A549 (cell line): ENCODE measurements at regions not wholly inside any gene's neighbourhood (a gene's known extent, or its start where the extent isn't known, plus 50 kb on each side); places are given as distances from the start of the nearest gene placed in this dataset.

Experiments used
- ATAC-seq, 2 experiments: fragments of 200-7000 bp in 1 of 2; fragments of >200 bp in 1 of 2; cut with Nextera tagmentation in 1 of 2; cut with Tn5 transposase in 1 of 2; 3 replicates each; pipeline versions ENCODE4 v1.8.0 to v1.9.1; 2018 to 2020; ENCODE audit warnings: mild to moderate bottlenecking in 1 of 2, moderate library complexity in 1 of 2
- CTCF ChIA-PET: fragments of 300-600 bp; sonication (Branson Sonifier 250); formaldehyde crosslinking; extraction: SDS; loops from one replicate; lab custom pipeline; 2021; ENCODE audit warnings: antibody characterized with exemption, inconsistent platforms; lab: Yijun Ruan, JAX
- POLR2A ChIA-PET: fragments of 350-600 bp; formaldehyde crosslinking; extraction: SDS; loops from one replicate; lab custom pipeline; 2021; ENCODE audit warnings: antibody characterized with exemption, inconsistent platforms; lab: Yijun Ruan, JAX
- DNase-seq, 2 experiments: peaks; one replicate each; pipeline versions ENCODE4 v3.0.0 to v3.0.0-alpha.2; 2011 to 2016; ENCODE audit warnings: low read depth in 1 of 2, low spot score in 1 of 2
- FAIRE-seq: peaks from 2 replicates; lab custom pipeline; 2011; peaks lifted over from hg19 to GRCh38; lab: Jason Lieb, UNC
- H3K27ac ChIP-seq, 2 experiments: fragments of >200 bp; sonication (Bioruptor Twin); formaldehyde crosslinking; 3 replicates each; pipeline ENCODE4 v1.5.1; 2016 to 2017
- H3K4me1 ChIP-seq: fragments of >200 bp; sonication (Bioruptor Twin); formaldehyde crosslinking; 3 replicates; pipeline ENCODE4 v1.6.1; 2016
- H3K4me2 ChIP-seq: fragments of >200 bp; sonication (Bioruptor Twin); formaldehyde crosslinking; 3 replicates; pipeline ENCODE4 v1.6.1; 2016
- H3K4me3 ChIP-seq: fragments of >200 bp; sonication (Bioruptor Twin); formaldehyde crosslinking; 3 replicates; pipeline ENCODE4 v1.5.1; 2016
- H3K9me3 ChIP-seq: fragments of >200 bp; sonication (Bioruptor Twin); formaldehyde crosslinking; 3 replicates; pipeline ENCODE4 v1.6.1; 2016
- CBX8 ChIP-seq: fragments of 200-600 bp; sonication (generic); IDR thresholded peaks from 2 replicates; pipeline ENCODE4 v1.6.1; 2016
- CHD2 ChIP-seq: fragments of 150-350 bp; IDR thresholded peaks from 2 replicates; pipeline ENCODE4 v1.6.1; 2014; ENCODE audit warnings: low read length; ENCODE audit not compliant: partially characterized antibody
- ESRRA ChIP-seq: fragments of 150-350 bp; IDR thresholded peaks from 2 replicates; pipeline ENCODE4 v1.6.1; 2014; ENCODE audit warnings: mild to moderate bottlenecking, low read length, borderline replicate concordance
- FOXS1 ChIP-seq: fragments of 250-450 bp; sonication (Bioruptor Pico); IDR thresholded peaks from 2 replicates; pipeline ENCODE4 v1.5.0; 2020; ENCODE audit warnings: mild to moderate bottlenecking, moderate library complexity
- GATA3 ChIP-seq: IDR thresholded peaks from 2 replicates; pipeline ENCODE4 v1.6.1; 2012; ENCODE audit warnings: borderline replicate concordance
- HDAC2 ChIP-seq: fragments of 200-600 bp; sonication (generic); IDR thresholded peaks from 2 replicates; pipeline ENCODE4 v1.6.1; 2016
- HOXB13 ChIP-seq: fragments of 250-450 bp; sonication (Bioruptor Pico); IDR thresholded peaks from 2 replicates; pipeline ENCODE4 v1.5.0; 2020; ENCODE audit warnings: low read depth, mild to moderate bottlenecking, moderate library complexity
- JUNB ChIP-seq: fragments of >200 bp; sonication (Bioruptor Twin); formaldehyde crosslinking; IDR thresholded peaks from 2 replicates; pipeline ENCODE4 v1.6.1; 2016
- KDM1A ChIP-seq: fragments of 200-600 bp; sonication (generic); IDR thresholded peaks from 2 replicates; pipeline ENCODE4 v1.6.1; 2016; ENCODE audit warnings: low read depth, mild to moderate bottlenecking
- KDM5A ChIP-seq: fragments of 200-600 bp; sonication (generic); IDR thresholded peaks from 2 replicates; pipeline ENCODE4 v1.6.1; 2016; ENCODE audit warnings: antibody characterized with exemption, mild to moderate bottlenecking
- MYC ChIP-seq: IDR thresholded peaks from 2 replicates; pipeline ENCODE4 v1.6.1; 2012; ENCODE audit warnings: mild to moderate bottlenecking, inconsistent platforms, low read length, improper control_type of control experiment, borderline replicate concordance
- NFE2L2 ChIP-seq: fragments of 150-350 bp; conservative IDR thresholded peaks from 2 replicates; pipeline ENCODE4 v1.6.1; 2014; ENCODE audit warnings: low read length
- PHF8 ChIP-seq: fragments of 200-600 bp; sonication (generic); IDR thresholded peaks from 2 replicates; pipeline ENCODE4 v1.6.1; 2016; ENCODE audit warnings: low read depth, mild to moderate bottlenecking, antibody characterized with exemption, moderate library complexity, borderline replicate concordance
- POLR2AphosphoS2 ChIP-seq: conservative IDR thresholded peaks from 2 replicates; pipeline ENCODE4 v1.6.1; 2012; ENCODE audit warnings: low read length, improper control_type of control experiment, inconsistent platforms
- RARB ChIP-seq: fragments of 250-450 bp; sonication (Bioruptor Pico); IDR thresholded peaks from 2 replicates; pipeline ENCODE4 v1.8.0; 2021; ENCODE audit warnings: mild to moderate bottlenecking, moderate library complexity
- TFCP2L1 ChIP-seq: fragments of 250-450 bp; sonication (Bioruptor Pico); IDR thresholded peaks from 2 replicates; pipeline ENCODE4 v1.5.0; 2021; ENCODE audit warnings: mild to moderate bottlenecking
- TP53 ChIP-seq: fragments of 250-450 bp; sonication (Bioruptor Pico); IDR thresholded peaks from 2 replicates; pipeline ENCODE4 v1.5.0; 2021; ENCODE audit warnings: mild to moderate bottlenecking, moderate library complexity
- ZC3H11A ChIP-seq: fragments of 450-650 bp; IDR thresholded peaks from 2 replicates; pipeline ENCODE4 v1.6.1; 2014; ENCODE audit warnings: antibody characterized with exemption, mild to moderate bottlenecking
- WGBS: methylation state at CpG from one replicate; pipeline ENCODE4 v1.1.6; 2017; ENCODE audit errors: missing lambda C conversion rate; 5-methylcytosine and 5-hydroxymethylcytosine counted together
- TF ChIP-seq, protein P1 (sequence below): fragments of 150-350 bp; IDR thresholded peaks from 2 replicates; pipeline ENCODE4 v1.6.1; 2014; ENCODE audit warnings: low read depth, mild to moderate bottlenecking, low read length
- TF ChIP-seq, protein P2 (sequence below): fragments of >200 bp; sonication (Bioruptor Twin); formaldehyde crosslinking; IDR thresholded peaks from 3 replicates; pipeline ENCODE4 v1.6.1; 2016
- TF ChIP-seq, protein P3 (sequence below): IDR thresholded peaks from 2 replicates; pipeline ENCODE4 v1.6.1; 2012; ENCODE audit warnings: low read depth, borderline replicate concordance
- TF ChIP-seq, protein P4 (sequence below): IDR thresholded peaks from 2 replicates; pipeline ENCODE4 v1.6.1; 2012
- TF ChIP-seq, protein P5 (sequence below): IDR thresholded peaks from 2 replicates; pipeline ENCODE4 v1.6.1; 2012
- TF ChIP-seq, protein P6 (sequence below): fragments of 250-450 bp; sonication (Bioruptor Pico); IDR thresholded peaks from 2 replicates; pipeline ENCODE4 v1.5.0; 2021; ENCODE audit warnings: mild to moderate bottlenecking, moderate library complexity, borderline replicate concordance

DNA sequence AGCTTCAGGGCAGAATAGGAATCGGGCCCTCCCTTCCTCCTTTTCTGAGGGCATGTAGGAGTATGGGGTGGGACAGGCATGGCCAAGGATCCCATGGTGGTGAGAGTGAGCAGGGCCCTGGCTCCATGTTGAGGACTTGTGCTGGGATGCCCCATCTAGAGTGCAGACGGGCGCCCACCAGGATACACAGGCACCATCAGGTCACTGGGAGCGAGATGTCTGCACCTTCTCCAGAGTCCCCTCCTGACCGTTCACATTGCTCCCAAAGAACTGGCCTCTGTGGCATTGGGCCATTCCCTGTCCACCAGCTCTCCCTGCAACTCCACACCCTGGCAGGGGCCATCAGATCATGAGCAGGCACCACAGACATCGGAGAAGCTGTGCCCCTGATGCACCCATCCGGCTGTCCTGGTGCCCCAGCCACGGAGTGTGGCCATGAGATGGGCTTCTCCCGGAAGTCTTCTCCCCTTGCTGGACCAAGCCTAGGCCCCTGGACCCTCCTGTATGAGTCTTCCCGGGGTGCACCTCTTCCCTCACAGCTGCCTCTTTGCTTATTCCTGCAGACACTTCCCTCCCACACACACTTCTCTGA lies 195.0 kb downstream of the IRX2 start (continued):
- TF ChIP-seq NFE2L2 (no peak), RARB (no peak), KDM1A (no peak), KDM5A (no peak)

DNA sequence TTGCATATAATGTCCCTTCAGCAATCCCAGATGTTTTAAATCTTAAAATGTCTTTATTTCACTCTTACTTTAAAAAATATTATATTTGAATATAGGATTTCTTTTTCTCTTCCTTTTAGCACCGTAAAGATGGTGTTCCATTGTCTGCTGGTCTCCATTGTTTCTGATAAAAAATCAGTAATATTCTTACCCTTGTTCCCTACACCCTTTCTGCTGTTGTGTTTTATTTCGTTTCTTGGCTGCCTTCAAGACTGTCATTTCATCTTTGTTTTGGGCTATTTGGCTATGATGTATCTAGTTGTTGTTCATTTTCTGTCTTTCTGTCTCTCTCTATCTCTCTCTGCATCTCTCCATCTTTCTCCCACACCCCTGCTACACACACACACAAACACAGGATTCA lies 197.9 kb downstream of the IRX2 start:
- no peak overlapping the region for H3K27ac ChIP-seq
- TF ChIP-seq CHD2 = no peak
- TF ChIP-seq, protein P1, sequence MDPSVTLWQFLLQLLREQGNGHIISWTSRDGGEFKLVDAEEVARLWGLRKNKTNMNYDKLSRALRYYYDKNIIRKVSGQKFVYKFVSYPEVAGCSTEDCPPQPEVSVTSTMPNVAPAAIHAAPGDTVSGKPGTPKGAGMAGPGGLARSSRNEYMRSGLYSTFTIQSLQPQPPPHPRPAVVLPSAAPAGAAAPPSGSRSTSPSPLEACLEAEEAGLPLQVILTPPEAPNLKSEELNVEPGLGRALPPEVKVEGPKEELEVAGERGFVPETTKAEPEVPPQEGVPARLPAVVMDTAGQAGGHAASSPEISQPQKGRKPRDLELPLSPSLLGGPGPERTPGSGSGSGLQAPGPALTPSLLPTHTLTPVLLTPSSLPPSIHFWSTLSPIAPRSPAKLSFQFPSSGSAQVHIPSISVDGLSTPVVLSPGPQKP = no peak
- TF ChIP-seq, protein P2, sequence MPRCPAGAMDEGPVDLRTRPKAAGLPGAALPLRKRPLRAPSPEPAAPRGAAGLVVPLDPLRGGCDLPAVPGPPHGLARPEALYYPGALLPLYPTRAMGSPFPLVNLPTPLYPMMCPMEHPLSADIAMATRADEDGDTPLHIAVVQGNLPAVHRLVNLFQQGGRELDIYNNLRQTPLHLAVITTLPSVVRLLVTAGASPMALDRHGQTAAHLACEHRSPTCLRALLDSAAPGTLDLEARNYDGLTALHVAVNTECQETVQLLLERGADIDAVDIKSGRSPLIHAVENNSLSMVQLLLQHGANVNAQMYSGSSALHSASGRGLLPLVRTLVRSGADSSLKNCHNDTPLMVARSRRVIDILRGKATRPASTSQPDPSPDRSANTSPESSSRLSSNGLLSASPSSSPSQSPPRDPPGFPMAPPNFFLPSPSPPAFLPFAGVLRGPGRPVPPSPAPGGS = no peak
- no peak for TF ChIP-seq MYC
- TF ChIP-seq FOXS1 (CRISPR knock-in tag) = no peak
- no peak for TF ChIP-seq PHF8
- TF ChIP-seq TFCP2L1 (CRISPR knock-in tag) = no peak
- TF ChIP-seq KDM5A = no peak
- TF ChIP-seq JUNB = no peak
- TF ChIP-seq HOXB13 (CRISPR knock-in tag) = no peak
- no peak for TF ChIP-seq CBX8
- TF ChIP-seq, protein P3, sequence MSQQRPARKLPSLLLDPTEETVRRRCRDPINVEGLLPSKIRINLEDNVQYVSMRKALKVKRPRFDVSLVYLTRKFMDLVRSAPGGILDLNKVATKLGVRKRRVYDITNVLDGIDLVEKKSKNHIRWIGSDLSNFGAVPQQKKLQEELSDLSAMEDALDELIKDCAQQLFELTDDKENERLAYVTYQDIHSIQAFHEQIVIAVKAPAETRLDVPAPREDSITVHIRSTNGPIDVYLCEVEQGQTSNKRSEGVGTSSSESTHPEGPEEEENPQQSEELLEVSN = no peak
- no peak for TF ChIP-seq ESRRA
- H3K4me1 ChIP-seq = no peaks in the 10 kb centered on the region
- no peak overlapping the region for H3K4me3 ChIP-seq
- ATAC-seq = no peak
- no peak for FAIRE-seq
- H3K4me2 ChIP-seq = no peak overlapping the region
- ChIA-PET CTCF (no interaction called here), POLR2A (no interaction called here)
- 6% methylated on average over 2 of the region's 2 CpGs for WGBS
- peaks cover 6% of the 10 kb centered on the region; the same call in 2 of the 3 replicates for H3K9me3 ChIP-seq
- no peak for DNase-seq

DNA sequence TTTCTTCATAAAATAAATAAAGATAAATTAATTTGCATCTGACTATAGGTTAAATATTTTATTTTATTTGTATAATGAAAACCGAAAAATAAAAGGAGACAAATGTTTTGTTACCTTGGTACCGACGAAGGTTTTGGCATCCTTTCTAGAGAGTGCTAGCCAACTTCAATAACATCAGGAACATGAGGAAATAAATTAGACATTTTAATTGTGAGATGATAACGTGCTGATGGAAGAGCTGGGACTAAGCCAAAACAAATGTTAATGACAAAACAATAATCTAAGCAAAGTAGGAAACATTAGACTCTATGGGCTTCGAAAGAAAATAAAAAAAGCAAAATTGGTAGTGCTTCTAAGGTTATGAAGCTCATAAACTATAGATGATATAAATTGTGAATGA lies 201.0 kb downstream of the IRX2 start:
- DNase-seq (no peak), FAIRE-seq (no peak), ATAC-seq (no peak)
- TF ChIP-seq JUNB (no peak), RARB (no peak), HDAC2 (no peak), POLR2AphosphoS2 (no peak), NFE2L2 (no peak), PHF8 (no peak), ZC3H11A (no peak), TP53 (CRISPR knock-in tag) (no peak), KDM1A (no peak), GATA3 (no peak)
- TF ChIP-seq, protein P2 = no peak
- TF ChIP-seq, protein P4, sequence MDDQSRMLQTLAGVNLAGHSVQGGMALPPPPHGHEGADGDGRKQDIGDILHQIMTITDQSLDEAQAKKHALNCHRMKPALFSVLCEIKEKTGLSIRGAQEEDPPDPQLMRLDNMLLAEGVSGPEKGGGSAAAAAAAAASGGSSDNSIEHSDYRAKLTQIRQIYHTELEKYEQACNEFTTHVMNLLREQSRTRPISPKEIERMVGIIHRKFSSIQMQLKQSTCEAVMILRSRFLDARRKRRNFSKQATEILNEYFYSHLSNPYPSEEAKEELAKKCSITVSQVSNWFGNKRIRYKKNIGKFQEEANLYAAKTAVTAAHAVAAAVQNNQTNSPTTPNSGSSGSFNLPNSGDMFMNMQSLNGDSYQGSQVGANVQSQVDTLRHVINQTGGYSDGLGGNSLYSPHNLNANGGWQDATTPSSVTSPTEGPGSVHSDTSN = no peak
- TF ChIP-seq, protein P5, sequence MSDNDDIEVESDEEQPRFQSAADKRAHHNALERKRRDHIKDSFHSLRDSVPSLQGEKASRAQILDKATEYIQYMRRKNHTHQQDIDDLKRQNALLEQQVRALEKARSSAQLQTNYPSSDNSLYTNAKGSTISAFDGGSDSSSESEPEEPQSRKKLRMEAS = no peak
- TF ChIP-seq, protein P6, sequence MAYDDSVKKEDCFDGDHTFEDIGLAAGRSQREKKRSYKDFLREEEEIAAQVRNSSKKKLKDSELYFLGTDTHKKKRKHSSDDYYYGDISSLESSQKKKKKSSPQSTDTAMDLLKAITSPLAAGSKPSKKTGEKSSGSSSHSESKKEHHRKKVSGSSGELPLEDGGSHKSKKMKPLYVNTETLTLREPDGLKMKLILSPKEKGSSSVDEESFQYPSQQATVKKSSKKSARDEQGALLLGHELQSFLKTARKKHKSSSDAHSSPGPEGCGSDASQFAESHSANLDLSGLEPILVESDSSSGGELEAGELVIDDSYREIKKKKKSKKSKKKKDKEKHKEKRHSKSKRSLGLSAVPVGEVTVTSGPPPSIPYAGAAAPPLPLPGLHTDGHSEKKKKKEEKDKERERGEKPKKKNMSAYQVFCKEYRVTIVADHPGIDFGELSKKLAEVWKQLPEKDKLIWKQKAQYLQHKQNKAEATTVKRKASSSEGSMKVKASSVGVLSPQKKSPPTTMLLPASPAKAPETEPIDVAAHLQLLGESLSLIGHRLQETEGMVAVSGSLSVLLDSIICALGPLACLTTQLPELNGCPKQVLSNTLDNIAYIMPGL (CRISPR knock-in tag) = no peak
- TF ChIP-seq, protein P1 = no peak
- no peaks in the 10 kb centered on the region for H3K4me1 ChIP-seq
- no peak overlapping the region for H3K27ac ChIP-seq
- ChIA-PET POLR2A (no interaction called here), CTCF (interaction anchor here (1.5 kb wide), 1 partner anchor 29 kb away, joined by 3 read pairs; no protein-coding TSS in a partner anchor)
- no peak overlapping the region for H3K4me2 ChIP-seq
- 3% methylated on average over 5 of the region's 5 CpGs for WGBS
- peaks cover 6% of the 10 kb centered on the region; the same call in 2 of the 3 replicates for H3K9me3 ChIP-seq
- no peak overlapping the region for H3K4me3 ChIP-seq
